ENCODE measurements at regions not wholly inside any gene's neighbourhood (a gene's known extent, or its start where the extent isn't known, plus 50 kb on each side); places are given as distances from the start of the nearest gene placed in this dataset.

DNA sequence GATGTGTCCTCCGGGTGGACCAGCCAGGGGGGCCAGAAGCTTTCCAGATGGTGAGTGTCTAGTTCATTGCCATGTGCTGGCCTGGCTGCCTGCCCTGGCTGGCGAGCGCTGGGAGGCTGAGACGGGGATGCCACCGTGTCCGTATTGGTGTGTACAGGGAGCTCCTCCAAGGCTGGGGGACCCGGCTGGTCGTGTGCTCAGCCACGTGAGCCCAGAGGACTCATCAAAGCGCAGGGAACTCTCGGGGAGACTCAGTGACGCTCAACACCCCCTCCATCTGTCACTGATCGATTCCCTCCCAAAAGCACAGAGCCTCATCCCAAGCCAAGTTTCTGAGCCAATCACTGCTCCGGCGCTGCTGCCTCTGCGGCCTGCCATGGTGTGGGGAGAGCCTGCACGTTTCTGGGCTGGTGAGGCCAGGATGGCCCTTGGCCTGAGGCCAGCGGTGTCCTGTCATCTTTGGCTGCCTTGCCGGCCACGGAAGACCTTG lies 423.7 kb downstream of the SHANK2 start:
- no peak for DNase-seq
- TF ChIP-seq EZH2 (IDR thresholded peaks at IDR 0.05; ENCODE audit: borderline replicate concordance, low read depth, low read length, severe bottlenecking) (no peak), CTCF (IDR thresholded peaks at IDR 0.05; ENCODE audit: borderline replicate concordance, extremely low read depth, low read length, poor library complexity, severe bottlenecking) (no peak)
- Histone ChIP-seq H3K4me2 (ENCODE audit: insufficient read depth, low read length) (no peak overlapping the region), H3K79me2 (ENCODE audit: insufficient read depth, low read length) (no peaks in the 10 kb centered on the region), H3K27ac (ENCODE audit: low read length) (no peak overlapping the region), H3K4me3 (ENCODE audit: low read depth in 1 of 2, low read length in 2 of 2) (no peak overlapping the region), H3K9ac (ENCODE audit: low read depth, low read length) (no peak overlapping the region), H3K27me3 (ENCODE audit: insufficient read depth, low read length, poor library complexity) (no peaks in the 10 kb centered on the region), H3K4me1 (ENCODE audit: insufficient read depth, low read length) (no peaks in the 10 kb centered on the region), H3K9me3 (ENCODE audit: insufficient read depth, low read length, severe bottlenecking) (no peaks in the 10 kb centered on the region), H2AFZ (ENCODE audit: low read depth, low read length) (no peak overlapping the region), H3K36me3 (ENCODE audit: insufficient read depth, low read length) (no peaks in the 10 kb centered on the region), H4K20me1 (ENCODE audit: insufficient read depth, low read length) (no peaks in the 10 kb centered on the region; the same call in 1 of the 2 replicates)
- ATAC-seq (ENCODE audit: insufficient read depth, low read depth), result no peak

DNA sequence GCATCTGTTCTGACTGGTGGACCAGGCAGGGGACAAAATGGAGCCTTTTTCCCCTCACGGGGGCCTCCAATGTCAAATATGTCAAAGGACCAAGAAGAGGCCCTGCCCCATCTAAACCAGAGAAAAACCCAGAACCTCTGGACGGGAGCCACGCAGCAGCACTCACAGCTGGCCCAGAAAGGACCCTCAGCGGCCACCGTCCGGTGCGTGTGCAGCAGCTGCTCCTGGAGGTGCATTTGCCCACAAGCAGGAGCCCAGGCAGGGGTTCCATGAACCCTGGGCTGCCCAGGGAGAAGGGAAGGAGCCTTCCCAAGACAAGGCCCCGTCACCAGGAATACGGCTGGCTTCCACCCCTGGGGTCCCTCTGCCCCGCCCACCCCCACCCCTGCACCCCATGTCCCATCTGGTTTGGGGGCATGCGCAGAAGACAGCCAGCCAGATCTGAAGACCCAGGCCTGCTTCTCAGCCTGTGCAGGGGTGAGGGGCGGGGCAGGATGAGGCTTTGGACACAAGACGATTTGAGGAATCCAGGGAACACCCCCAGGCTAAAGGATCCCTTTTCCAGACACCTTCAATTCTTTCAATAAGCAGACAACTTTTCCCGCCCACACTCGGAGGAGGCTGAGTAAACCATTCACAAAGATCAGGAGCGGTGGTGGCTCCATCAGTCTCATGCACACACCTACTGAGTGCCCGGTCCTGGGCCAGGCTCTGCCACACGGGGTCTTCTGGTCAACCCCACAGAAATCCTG lies 423.1 kb downstream of the SHANK2 start:
- no peaks in the 10 kb centered on the region for H3K79me2 ChIP-seq (ENCODE audit: insufficient read depth, low read length)
- no peak overlapping the region for H3K9ac ChIP-seq (ENCODE audit: low read depth, low read length)
- no peaks in the 10 kb centered on the region for H3K27me3 ChIP-seq (ENCODE audit: insufficient read depth, low read length, poor library complexity)
- ATAC-seq (ENCODE audit: insufficient read depth, low read depth) (no peak), DNase-seq (no peak)
- no peak overlapping the region for H3K27ac ChIP-seq (ENCODE audit: low read length)
- no peak for TF ChIP-seq CTCF (IDR thresholded peaks at IDR 0.05; ENCODE audit: borderline replicate concordance, extremely low read depth, low read length, poor library complexity, severe bottlenecking)
- no peak for TF ChIP-seq EZH2 (IDR thresholded peaks at IDR 0.05; ENCODE audit: borderline replicate concordance, low read depth, low read length, severe bottlenecking)
- H3K4me1 ChIP-seq (ENCODE audit: insufficient read depth, low read length), result no peaks in the 10 kb centered on the region
- H4K20me1 ChIP-seq (ENCODE audit: insufficient read depth, low read length), result no peaks in the 10 kb centered on the region; the same call in 1 of the 2 replicates
- H3K9me3 ChIP-seq (ENCODE audit: insufficient read depth, low read length, severe bottlenecking), result no peaks in the 10 kb centered on the region
- H3K4me2 ChIP-seq (ENCODE audit: insufficient read depth, low read length), result no peak overlapping the region
- no peaks in the 10 kb centered on the region for H3K36me3 ChIP-seq (ENCODE audit: insufficient read depth, low read length)
- H2AFZ ChIP-seq (ENCODE audit: low read depth, low read length), result no peak overlapping the region
- no peak overlapping the region for H3K4me3 ChIP-seq (ENCODE audit: low read depth in 1 of 2, low read length in 2 of 2)

DNA sequence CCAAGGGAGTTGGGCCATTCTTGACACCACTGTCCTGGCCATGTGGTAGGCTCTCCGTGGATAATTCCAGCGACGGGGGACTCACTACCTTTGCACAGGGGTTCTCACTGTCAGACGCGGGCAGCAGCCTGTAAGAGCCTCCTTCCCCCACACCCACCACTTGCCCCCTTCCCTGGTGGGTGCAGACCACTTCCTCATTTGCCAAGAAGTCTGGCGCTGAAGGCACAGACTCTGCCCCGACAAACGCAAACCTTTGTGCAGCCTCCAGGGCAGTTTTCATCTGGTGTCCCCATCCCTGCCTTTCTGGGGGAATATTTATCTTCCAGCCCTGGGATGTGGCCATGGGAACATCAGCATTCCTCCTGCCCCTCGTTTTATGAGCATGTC lies 422.5 kb downstream of the SHANK2 start:
- no peak overlapping the region for H2AFZ ChIP-seq (ENCODE audit: low read depth, low read length)
- H3K36me3 ChIP-seq (ENCODE audit: insufficient read depth, low read length), result no peaks in the 10 kb centered on the region
- ATAC-seq (ENCODE audit: insufficient read depth, low read depth), result no peak
- no peak overlapping the region for H3K4me2 ChIP-seq (ENCODE audit: insufficient read depth, low read length)
- H3K27ac ChIP-seq (ENCODE audit: low read length), result no peak overlapping the region
- H3K79me2 ChIP-seq (ENCODE audit: insufficient read depth, low read length), result no peaks in the 10 kb centered on the region
- H3K9me3 ChIP-seq (ENCODE audit: insufficient read depth, low read length, severe bottlenecking), result no peaks in the 10 kb centered on the region
- no peaks in the 10 kb centered on the region for H3K4me1 ChIP-seq (ENCODE audit: insufficient read depth, low read length)
- H4K20me1 ChIP-seq (ENCODE audit: insufficient read depth, low read length), result no peaks in the 10 kb centered on the region; the same call in 1 of the 2 replicates
- H3K27me3 ChIP-seq (ENCODE audit: insufficient read depth, low read length, poor library complexity), result no peaks in the 10 kb centered on the region
- no peak overlapping the region for H3K9ac ChIP-seq (ENCODE audit: low read depth, low read length)
- no peak for TF ChIP-seq CTCF (IDR thresholded peaks at IDR 0.05; ENCODE audit: borderline replicate concordance, extremely low read depth, low read length, poor library complexity, severe bottlenecking)
- TF ChIP-seq EZH2 (IDR thresholded peaks at IDR 0.05; ENCODE audit: borderline replicate concordance, low read depth, low read length, severe bottlenecking), result no peak
- H3K4me3 ChIP-seq (ENCODE audit: low read depth in 1 of 2, low read length in 2 of 2), result no peak overlapping the region
- no peak for DNase-seq
